ENCODE measurements at regions not wholly inside any gene's neighbourhood (a gene's known extent, or its start where the extent isn't known, plus 50 kb on each side); places are given as distances from the start of the nearest gene placed in this dataset.

DNA sequence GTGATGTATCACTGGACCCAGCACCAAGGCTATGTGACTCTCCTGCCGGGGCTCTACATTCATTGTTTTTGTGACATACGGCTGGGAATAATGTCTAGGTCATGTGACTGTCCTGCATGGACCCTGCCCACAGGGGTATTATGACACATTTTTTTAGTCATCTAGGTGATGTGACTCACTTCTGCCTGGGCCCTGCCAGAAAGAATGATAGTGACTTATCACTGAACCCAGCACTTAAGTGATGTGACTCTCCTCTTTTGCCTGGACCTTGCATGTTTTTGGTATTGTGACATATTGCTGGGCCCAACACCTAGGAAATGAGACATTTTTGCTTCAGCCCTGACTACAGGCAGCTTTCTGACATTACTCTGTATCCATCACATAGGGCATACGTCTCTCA is 51.1 kb upstream of the ZNF107 start:
- Histone ChIP-seq H3K4me3 (no peak overlapping the region), H3K27me3 (no peaks in the 10 kb centered on the region), H3K27ac (no peak overlapping the region), H3K4me1 (no peaks in the 10 kb centered on the region), H3K36me3 (no peaks in the 10 kb centered on the region), H3K9me3 (no peaks in the 10 kb centered on the region)
- DNase-seq (no peak), ATAC-seq (no peak)
- intact Hi-C loops (cut with DNase I) = loop anchor here (5.0 kb wide), 1 partner anchor 433 kb away; no protein-coding TSS in a partner anchor
- TF ChIP-seq, protein P1, sequence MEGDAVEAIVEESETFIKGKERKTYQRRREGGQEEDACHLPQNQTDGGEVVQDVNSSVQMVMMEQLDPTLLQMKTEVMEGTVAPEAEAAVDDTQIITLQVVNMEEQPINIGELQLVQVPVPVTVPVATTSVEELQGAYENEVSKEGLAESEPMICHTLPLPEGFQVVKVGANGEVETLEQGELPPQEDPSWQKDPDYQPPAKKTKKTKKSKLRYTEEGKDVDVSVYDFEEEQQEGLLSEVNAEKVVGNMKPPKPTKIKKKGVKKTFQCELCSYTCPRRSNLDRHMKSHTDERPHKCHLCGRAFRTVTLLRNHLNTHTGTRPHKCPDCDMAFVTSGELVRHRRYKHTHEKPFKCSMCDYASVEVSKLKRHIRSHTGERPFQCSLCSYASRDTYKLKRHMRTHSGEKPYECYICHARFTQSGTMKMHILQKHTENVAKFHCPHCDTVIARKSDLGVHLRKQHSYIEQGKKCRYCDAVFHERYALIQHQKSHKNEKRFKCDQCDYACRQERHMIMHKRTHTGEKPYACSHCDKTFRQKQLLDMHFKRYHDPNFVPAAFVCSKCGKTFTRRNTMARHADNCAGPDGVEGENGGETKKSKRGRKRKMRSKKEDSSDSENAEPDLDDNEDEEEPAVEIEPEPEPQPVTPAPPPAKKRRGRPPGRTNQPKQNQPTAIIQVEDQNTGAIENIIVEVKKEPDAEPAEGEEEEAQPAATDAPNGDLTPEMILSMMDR (IDR thresholded peaks at IDR 0.05) = no peak

DNA sequence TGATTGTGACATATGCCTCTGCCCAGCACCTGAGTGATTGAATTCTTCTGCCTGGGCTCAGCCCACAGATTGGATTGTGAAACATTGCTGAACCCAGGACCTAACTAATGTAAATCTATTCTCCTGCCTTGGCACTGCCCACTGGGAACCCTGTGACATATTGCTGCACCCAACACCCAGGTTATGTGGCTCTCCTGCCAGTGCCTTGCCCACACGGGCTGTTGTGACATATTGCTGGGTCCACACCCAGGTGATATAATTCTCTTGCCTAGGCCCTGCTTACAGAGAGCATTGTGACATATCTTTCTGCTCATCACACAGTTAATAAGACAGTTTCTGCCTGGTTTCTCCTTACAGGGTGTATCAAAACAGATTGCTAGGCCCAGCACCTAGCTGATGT is 50.8 kb upstream of the ZNF680 start:
- intact Hi-C loops (cut with DNase I) = no loop called here
- H3K27ac ChIP-seq = no peak overlapping the region
- DNase-seq (no peak), ATAC-seq (no peak)
- no peaks in the 10 kb centered on the region for H3K27me3 ChIP-seq
- H3K9me3 ChIP-seq = no peaks in the 10 kb centered on the region
- TF ChIP-seq, protein P1 (IDR thresholded peaks at IDR 0.05) = no peak
- no peak overlapping the region for H3K4me3 ChIP-seq
- H3K36me3 ChIP-seq = no peaks in the 10 kb centered on the region
- H3K4me1 ChIP-seq = no peaks in the 10 kb centered on the region
